NCI-H187 treated with DMSO at 0.1 percent for 48 hours (cell line): ENCODE measurements at regions not wholly inside any gene's neighbourhood (a gene's known extent, or its start where the extent isn't known, plus 50 kb on each side); places are given as distances from the start of the nearest gene placed in this dataset.

Source experiments
- DNase-seq: peaks from one replicate; lab custom pipeline; 2025; lab: John Stamatoyannopoulos, UW

DNA sequence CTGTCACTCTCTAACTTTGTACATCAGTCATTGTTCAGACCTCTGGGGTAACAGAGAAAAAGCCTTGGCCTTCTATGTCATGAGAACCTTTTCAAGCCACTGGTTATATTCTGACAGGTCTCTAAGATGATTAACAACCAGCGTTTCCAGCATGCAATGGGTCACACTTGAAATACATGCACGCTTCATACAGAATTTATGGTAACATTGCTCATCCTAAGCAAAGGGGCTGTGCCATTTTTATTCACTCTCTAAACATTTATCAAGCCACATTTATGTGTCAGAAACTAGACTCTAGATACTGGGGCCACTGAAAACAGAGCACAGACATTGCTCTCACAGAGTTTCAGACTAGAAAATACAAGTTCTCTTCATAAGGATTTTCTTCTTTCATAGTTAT is 501.4 kb upstream of the DAB1 start:
- DNase-seq: no peak

DNA sequence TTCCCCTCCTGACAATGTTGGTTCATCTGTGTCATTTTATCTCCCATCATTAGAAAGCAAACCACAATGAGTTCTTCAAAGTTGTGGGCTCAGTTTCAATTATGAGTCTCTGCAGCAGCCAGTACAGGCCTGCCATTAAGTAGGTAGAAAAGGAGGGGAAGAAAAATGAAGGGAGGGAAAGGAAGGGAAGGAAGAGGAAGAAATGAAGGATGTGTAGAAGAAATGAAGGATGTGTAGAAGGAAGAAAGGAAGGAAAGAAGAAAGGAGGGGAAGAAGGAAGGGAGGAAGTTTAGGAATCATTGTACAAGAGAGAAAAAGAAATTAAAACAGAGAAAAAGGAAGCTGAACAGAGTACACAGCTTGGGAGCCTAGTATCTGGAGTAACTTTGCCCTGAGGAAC is 498.3 kb upstream of the DAB1 start:
- no peak for DNase-seq

- no peak for DNase-seq
Measured at GRCh38 chr1:57916041-57916440, 492.2 kb upstream of the DAB1 start.

GRCh38 chr1:57911427-57911826 is 487.6 kb upstream of the DAB1 start:
- DNase-seq: no peak

DNA sequence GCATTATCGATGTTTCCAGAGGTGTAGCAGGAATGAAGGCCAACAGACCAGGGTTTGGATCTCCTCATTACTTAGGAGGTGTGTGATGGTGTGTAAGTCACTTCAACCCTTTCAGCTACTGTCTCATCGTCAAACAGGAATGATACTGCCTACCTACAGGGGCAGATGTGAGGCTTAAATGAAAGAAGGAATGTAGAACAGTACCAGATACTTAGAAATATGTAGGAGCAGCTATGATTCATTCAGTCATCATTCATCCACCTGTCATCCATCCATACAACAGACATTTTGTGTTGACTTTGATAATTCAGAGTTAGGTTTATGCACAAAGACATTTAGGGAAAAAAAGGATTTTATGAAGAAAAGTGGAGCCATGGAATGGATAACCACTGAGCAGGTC is 486.9 kb upstream of the DAB1 start:
- no peak for DNase-seq

GRCh38 chr1:57910305-57910704 is 486.4 kb upstream of the DAB1 start:
- no peak for DNase-seq

DNA sequence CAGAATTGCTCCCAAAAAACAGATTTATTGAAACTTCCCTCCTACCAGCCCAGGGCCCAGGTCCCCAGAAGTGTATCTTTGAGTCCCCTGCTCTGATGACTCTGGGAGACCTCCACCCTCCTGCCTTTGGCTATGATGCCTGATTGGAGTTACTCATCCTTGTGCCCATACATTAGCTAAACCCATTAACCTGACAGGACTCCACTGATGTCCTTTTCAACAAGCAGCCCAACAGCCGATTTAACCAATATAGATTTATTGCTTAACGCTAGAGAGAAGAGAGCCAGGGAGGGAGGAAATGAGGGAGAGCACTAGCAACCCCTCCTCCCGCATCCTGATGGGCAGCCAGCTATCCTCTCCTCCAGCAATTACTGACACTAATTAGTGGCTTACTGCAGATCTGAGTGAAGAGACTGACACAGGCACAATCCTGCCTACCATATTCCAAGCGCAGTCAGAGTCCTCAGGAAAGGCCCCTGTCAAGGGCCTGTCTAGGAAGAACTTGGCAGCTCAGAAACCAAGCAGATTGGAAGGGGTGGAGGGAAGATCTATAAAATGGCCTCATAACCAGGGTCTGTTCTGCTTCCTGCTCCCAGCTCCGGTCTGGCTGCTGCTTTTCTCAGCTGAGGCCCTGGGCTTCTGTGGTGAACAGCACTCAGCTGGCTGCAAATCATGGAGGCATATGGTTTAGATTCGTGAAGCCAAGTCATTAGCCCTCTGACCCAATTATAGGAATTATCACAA is 484.5 kb upstream of the DAB1 start:
- DNase-seq: no peak

DNA sequence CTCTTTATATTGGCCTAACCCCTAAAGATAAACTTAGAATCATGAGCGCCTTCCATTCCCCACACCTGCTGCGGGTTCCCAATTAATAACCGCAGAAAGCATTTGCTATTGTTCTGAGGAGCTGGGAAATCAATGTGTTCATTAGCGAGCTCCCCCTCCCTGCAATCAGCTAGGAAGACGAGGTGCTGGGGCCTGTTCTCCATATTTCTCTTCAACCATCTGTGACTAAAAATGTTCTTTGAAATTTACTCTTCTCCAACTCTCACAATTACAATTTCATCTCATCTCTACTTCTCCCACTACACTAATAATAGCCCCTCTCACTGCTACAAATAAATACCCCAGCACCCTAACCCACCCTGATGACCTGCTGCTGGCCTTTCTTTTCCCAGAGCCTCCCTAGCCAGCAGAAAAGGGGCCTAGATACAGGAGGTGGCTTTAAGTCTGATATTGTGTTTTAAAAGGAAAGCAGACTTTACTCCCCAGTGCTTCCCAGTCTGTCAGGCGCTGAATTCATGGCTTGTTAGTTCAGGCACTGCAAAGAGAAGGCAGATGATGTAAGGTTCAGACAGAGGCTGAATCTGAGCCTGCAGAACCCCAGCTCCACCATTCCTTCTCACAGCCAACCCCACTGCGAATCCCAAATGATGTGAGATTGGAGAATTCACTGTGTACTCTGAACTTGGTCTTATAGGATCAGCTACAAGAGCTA is 477.5 kb upstream of the DAB1 start:
- no peak for DNase-seq

DNA sequence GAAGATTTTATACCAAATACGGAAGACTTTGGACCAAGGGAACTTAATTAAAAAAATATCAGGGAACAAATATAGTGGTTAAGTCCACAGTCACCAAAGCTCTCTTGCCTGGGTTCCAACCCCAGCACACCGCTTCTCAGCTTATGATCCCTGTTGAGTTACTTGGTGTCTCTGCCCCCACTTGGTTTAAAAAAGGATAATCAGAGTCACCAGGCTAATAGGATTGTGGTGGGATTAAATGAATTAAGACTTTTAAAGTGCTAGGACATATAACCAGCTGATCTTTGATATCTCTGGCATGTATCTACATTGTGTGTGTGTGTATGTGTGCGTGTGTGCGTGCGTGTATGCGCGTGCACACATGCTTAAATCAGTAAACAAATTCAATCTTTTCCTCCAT is 474.7 kb upstream of the DAB1 start:
- no peak for DNase-seq

DNA sequence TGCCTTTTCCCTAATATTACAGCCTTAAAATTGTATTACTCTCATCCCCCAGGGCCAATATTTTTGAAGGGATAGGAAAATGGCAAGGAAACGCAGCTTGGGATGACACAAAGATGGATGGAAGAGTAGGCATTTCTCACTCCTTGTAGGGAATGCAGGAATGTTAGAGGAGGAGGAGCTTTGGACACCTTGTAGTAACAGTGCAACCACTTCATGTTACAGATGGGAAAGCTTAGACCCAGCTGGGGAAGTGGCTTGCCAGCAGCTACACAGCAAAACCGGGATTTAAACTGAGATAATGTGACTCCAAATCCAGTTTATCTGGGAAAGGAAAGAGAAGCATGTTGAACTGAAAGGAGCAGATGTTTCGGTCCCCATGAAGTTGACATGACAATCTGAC is 473.7 kb upstream of the DAB1 start:
- no peak for DNase-seq

DNA sequence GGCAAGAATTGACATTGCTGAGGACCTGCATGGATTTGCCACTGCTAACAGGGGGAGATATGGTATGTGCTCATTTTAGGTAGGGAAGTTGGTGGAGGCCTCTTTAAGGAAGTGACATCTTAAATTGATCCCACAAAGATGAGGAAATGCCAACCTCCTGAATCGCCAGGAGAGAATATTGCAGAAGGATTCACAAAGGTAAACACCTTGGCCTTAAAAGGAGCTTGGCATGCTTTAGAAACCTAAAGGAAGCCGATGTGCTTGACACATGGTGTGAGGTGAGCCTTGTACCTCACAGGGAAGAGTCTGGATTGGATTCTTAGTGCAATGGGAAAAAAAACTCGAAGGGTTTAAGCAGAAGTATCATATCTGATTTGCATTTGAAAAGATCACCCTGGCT is 470.5 kb upstream of the DAB1 start:
- no peak for DNase-seq

DNA sequence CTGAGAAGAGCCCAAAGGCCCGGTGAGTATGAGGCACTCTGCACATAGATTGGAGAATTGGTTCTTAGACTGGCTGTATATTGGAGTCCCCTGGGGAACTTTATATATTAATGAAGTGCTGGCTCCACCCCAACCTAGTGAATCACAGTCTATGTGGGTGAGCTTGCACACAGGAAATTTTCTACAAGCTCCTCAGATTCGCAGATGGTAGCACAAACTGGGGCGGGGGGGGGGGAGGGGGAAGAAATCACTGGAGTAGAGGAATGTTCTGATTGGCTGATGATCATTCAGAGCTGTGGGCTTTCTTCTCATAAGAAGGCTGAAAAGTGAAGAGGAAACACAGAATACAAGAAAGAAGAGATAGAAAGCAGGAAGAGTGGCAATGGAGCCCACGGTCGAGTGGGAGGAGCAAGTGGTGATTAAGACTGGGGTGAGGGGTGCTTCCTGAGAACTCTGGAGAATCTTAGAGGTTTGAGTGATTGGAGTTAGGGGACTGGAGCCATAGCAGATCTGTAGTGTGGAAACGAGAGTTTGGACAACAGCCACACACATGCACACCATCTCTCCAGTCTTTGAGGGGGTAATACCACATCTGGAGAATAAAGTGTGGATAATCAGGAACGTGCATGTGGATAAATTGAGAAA is 465.9 kb upstream of the DAB1 start:
- no peak for DNase-seq

DNA sequence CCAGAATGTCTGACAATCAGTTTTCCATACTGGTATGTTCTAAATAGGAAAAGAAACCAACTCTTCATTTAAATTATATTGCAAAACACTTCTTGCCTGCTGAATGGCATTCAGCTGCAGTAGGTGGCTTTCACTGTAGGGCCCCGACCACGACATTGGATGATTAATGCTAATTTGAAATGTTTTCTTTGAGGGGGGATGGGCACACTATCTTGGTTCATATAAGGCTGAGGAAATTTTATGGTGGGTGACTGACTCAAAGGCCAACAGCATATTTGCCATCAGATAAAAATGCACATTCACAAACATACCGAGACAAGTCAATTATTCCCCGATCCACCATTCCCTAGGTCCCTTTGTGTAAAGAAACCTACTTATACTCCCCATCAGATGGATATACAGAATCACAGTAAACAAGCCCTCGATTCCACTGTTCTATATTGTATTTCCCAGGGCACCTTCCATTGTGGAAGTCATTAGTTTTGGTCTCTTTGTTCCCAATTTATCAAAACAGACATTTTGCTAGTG is 464.2 kb upstream of the DAB1 start:
- no peak for DNase-seq

- DNase-seq: no peak
Measured at GRCh38 chr1:57886376-57886775, 462.5 kb upstream of the DAB1 start.

GRCh38 chr1:57883642-57883995 is 459.8 kb upstream of the DAB1 start:
- DNase-seq: no peak

DNA sequence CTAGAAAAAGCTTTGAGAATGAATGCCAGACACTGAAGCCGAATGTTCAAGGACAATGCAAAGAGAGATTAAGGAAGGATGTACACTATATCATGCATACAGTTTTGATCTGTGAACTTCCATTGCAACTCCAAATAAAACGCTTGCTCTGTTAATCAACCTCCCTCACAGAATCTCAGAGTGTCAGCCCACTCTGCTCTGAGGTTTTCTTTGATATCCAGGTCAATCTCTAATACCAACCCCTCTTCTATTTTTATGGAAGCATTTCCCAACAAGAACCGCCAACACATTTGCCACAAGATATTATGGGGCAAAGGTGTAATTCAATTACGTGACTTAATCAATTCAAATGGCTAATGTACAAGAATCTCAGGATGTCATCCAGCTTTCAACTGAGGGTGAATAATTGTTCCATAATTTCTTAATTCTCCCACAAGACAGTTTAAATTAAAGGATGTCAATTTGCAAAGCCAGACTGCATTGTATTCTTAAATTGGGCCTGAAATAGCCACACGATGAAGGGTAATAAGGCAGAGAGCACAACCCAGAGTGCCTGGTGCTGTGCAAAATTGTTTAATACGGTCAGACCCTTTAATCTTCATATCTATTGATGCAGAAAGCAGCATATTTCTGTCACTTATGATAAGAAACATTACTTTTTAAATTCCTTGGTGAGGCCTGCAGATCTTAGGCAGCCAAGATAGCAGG is 459.2 kb upstream of the DAB1 start:
- DNase-seq: no peak

GRCh38 chr1:57882072-57882471 is 458.2 kb upstream of the DAB1 start:
- no peak for DNase-seq

DNA sequence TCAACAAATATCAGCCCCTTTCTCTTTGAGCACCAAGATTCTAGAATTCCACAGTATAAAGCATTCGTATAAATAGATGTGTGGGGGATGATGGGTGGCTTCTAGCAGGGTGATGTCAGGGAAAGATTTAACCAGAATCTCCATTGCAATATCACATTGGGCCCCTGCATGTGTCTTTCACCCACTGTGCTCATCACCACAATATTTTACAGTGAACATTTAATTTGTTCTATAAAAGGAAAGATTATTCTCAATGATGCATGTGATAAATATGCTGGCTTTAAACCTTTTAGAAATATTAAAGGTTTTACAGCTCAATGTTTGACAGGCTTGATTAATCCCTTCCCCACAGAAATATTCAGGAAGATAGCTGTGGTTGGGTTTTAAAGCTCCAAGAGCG is 457.8 kb upstream of the DAB1 start:
- DNase-seq: no peak

DNA sequence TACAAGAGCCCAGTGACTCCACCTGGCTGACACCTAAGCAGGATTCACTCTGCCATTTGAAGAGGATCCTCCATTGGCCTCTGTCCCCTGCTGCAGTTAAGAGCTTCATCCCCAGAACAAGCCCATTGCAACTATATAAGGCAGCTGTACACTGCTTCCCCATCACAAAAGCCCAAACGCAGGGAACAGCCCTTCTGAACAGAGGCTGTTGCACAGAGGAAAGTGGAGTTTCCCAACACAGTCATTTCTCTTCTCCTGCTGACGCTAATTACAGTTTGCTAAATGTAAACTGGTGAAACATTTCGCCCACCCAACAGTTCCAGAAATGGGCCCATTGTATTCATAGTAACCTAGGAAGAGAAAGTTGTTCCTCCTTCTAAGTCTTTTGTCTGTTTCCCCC is 455.8 kb upstream of the DAB1 start:
- DNase-seq: no peak

DNA sequence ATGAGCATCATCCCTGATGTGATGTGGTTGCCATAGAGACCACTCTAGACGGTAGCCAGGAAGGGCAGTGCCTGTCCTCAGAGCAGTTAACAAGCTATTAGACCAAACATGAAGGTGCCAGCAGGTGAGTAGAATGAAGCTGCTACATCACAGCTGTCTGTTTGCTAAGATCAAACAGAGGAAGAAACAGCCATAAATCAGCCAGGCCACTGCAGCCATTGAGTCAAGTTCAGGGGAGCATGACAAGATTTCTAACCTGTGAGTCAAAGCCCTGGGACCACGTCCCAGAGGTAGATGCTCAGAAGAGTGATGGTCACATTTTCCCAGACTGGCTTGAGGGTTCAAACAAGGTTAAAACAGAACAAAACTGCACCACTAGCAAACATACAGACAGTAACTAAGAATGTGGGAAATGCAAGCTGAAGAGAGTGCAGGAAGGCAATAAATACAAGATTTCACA is 450.6 kb upstream of the DAB1 start:
- DNase-seq: no peak

DNA sequence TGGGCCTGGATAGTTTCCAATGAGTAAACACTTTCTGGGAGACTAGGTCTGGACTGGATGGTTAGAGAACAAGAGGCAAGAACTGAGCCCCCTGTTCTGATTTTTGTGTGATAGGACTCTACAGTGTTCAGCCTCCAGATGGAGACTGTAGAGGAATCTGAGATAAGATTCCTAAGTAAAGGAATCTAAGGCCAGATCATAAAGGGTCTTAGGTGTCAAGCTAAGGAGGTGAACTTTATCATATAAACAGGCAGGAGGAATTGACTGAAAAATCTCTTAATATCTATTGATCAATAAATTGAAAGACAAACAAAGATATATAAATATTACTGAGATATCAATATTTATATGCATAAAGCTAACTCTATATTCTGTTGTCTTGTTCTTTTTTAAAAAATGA is 449.1 kb upstream of the DAB1 start:
- DNase-seq: no peak

DNA sequence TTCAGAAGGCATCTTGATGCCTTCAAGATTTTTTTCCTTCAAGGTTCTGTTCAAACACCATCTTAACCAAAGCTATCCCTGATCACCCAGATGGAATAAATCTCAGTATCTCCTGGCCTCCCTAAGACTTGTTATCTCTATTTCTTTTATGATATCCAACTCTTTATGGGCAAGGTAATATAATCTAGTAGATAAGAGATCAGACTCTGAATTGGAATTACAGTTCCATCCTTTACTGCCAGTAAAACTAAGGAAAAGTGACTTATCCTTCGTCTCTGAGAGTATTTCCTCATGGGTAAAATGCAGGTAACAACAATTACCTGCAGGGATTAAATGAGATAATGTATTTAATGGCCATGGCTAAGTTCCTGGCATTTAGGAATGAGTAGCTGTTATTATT is 445.0 kb upstream of the DAB1 start:
- DNase-seq: no peak

DNA sequence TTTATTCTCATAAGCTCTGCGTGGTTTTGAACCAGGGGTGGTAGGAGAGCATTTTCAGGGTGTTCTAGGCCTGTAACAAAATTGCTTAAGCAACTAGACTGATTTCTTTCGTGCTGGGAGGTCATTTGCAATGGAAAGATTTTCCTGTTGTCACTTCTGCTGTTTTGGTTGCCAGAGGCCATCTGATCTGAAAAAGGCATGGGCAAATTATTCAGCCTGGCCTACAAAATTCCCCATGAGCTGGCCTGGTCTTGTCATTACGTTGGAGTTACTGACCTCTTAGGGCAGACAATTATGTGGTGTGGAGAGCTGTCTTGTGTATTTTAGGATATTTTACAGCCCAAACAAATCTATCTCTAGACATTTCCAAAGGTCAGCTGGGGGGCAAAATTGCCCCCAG is 444.4 kb upstream of the DAB1 start:
- DNase-seq: no peak
